HL-60 (cell line): ENCODE measurements at regions not wholly inside any gene's neighbourhood (a gene's known extent, or its start where the extent isn't known, plus 50 kb on each side); places are given as distances from the start of the nearest gene placed in this dataset.

Experiments
- DNase-seq, 2 experiments: peaks; one replicate each; pipeline ENCODE4 v3.0.0-alpha.2; 2010 to 2020; ENCODE audit warnings: low read depth in 1 of 2, low spot score in 1 of 2
- H3K27ac ChIP-seq: fragments of 250-450 bp; sonication (Bioruptor Pico); replicated peaks from 2 replicates; pipeline ENCODE4 v1.5.1; 2020; ENCODE audit warnings: mild to moderate bottlenecking, moderate library complexity
- H3K27me3 ChIP-seq: fragments of 250-450 bp; sonication (Bioruptor Pico); 2 replicates; pipeline ENCODE4 v1.5.1; 2021; ENCODE audit warnings: mild to moderate bottlenecking, moderate library complexity; ENCODE audit not compliant: insufficient read depth, poor library complexity, severe bottlenecking
- H3K4me3 ChIP-seq: replicated peaks from 2 replicates; pipeline ENCODE4 v1.5.1; 2011; ENCODE audit warnings: mild to moderate bottlenecking, control low read depth, low read length; ENCODE audit not compliant: insufficient read depth
- CTCF ChIP-seq: IDR thresholded peaks from one replicate; pipeline ENCODE4 v1.5.1; 2011; ENCODE audit warnings: low read length, control low read depth, inconsistent platforms; ENCODE audit not compliant: insufficient read depth
- GABPA ChIP-seq: IDR thresholded peaks from 2 replicates; pipeline ENCODE4 v1.6.1; 2012; ENCODE audit warnings: low read depth
- POLR2AphosphoS5 ChIP-seq: IDR thresholded peaks from 2 replicates; pipeline ENCODE4 v1.6.1; 2012; ENCODE audit warnings: low read depth
- REST ChIP-seq: IDR thresholded peaks from 2 replicates; pipeline ENCODE4 v1.6.1; 2012; ENCODE audit warnings: low read depth; ENCODE audit not compliant: insufficient replicate concordance
- SPI1 ChIP-seq: IDR thresholded peaks from 2 replicates; pipeline ENCODE4 v1.6.1; 2012; ENCODE audit warnings: low read depth, mild to moderate bottlenecking, borderline replicate concordance

- TF ChIP-seq POLR2AphosphoS5 (no peak), SPI1 (no peak), REST (no peak)
- no peak overlapping the region for H3K27ac ChIP-seq
- DNase-seq = no peak
- no peaks in the 10 kb centered on the region for H3K27me3 ChIP-seq
- H3K4me3 ChIP-seq = no peak overlapping the region
Observed at GRCh38 chr12:89250213-89250612, 102.1 kb downstream of the DUSP6 start.

GRCh38 chr12:89247967-89248366 lies 104.3 kb downstream of the DUSP6 start:
- no peaks in the 10 kb centered on the region for H3K27me3 ChIP-seq
- TF ChIP-seq GABPA = no peak
- H3K27ac ChIP-seq = no peak overlapping the region
- DNase-seq = no peak
- no peak overlapping the region for H3K4me3 ChIP-seq

- TF ChIP-seq CTCF (no peak), POLR2AphosphoS5 (no peak), REST (no peak), SPI1 (no peak), GABPA (no peak)
- Histone ChIP-seq H3K27me3 (no peaks in the 10 kb centered on the region), H3K4me3 (no peak overlapping the region), H3K27ac (no peak overlapping the region)
- DNase-seq = no peak
Observed at GRCh38 chr12:89247541-89247942, 104.8 kb downstream of the DUSP6 start.

- no peak overlapping the region for H3K4me3 ChIP-seq
- DNase-seq = peak; percentile 47 to 89
- peak; percentile 78 for TF ChIP-seq SPI1
- TF ChIP-seq GABPA = no peak
- no peak for TF ChIP-seq CTCF
- no peak for TF ChIP-seq POLR2AphosphoS5
- TF ChIP-seq REST = no peak
- H3K27me3 ChIP-seq = no peaks in the 10 kb centered on the region
- H3K27ac ChIP-seq = peak overlapping the region; percentile 90
Observed at GRCh38 chr12:89245090-89245489, 107.2 kb downstream of the DUSP6 start.
